GM10266 (cell line): ENCODE measurements at regions not wholly inside any gene's neighbourhood (a gene's known extent, or its start where the extent isn't known, plus 50 kb on each side); places are given as distances from the start of the nearest gene placed in this dataset.

Experiments
- DNase-seq: peaks from one replicate; pipeline ENCODE4 v3.0.0; 2012; ENCODE audit errors: extremely low spot score
- CTCF ChIP-seq: IDR thresholded peaks from 2 replicates; pipeline ENCODE4 v1.5.1; 2012; ENCODE audit warnings: mild to moderate bottlenecking, low read depth; ENCODE audit not compliant: control insufficient read depth, insufficient read depth; ENCODE audit errors: missing control alignments

- TF ChIP-seq CTCF: no peak
- DNase-seq: no peak
Observed at GRCh38 chr1:177754603-177755002, 215.3 kb downstream of the SEC16B start.

DNA sequence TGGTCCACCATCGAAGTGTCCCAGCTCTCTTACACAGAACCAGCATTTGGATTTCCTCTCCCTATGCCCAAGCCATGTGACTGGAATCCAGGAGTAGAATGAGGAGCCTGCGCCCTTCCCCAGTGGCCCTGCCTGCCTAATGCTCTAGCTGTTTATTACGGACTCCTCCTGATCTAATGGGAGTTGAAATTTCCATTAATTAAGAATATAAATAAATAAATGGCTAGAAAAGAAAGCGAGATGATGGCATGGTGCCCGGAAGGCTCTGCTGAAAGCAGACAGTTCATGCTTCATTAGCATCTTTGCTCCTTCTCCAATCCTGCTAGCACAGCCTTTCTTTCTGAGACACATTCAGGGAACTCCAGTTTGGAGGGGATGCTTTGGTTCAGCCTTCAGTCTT is 216.2 kb downstream of the SEC16B start:
- no peak for TF ChIP-seq CTCF
- DNase-seq: no peak

DNA sequence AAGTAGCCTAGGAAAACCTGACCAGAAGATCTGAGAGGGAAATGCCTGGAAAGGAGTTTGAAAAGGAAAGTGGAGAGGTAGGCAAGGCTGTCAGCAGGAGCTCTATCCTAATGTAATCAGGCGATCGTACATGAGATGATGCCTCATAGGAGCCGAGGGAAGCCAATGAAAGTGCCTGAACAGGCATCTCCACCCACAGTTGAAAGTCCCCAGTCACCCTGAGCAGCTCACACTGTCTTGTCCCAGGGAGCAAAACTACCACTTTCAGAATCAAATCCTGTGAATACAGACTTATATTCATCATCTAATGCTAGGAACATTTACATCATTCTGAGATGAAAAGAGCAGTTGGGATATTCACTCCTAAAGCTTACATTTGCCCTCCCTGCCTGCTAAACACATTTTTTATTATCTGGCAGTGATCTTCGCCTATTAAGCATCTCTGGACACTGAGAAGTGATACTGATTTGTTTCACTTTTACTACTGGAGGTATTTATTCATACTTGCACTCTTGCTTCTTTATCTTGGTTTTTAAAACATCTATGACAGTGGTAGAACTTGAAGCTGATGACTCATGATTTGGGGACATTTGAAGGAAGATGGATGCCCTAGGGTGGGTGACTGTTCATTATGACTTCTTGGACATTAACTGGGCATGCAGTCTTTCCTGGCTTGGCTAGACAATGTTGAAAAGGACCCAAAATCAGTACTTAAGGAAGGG is 221.6 kb downstream of the SEC16B start:
- TF ChIP-seq CTCF: no peak
- no peak for DNase-seq

GRCh38 chr1:177746155-177746554 is 223.7 kb downstream of the SEC16B start:
- DNase-seq: no peak
- no peak for TF ChIP-seq CTCF

DNA sequence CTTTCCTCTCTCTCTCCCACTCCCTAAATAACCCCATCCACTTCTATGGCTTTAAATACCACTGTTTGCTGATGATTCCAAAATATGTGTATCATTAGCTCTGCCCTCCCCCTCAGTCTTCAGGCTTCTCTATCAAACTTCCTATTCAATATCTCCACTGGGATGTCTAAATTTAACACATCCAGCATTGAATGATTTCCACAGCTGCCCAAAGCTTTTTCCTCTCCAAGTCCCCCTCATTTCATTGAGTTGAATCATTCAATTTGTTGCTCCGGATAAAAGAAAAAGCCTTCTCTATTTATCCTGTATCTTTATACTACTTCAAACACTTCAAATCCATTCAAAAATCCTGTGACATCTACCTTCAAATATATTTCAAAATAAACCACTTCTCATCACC is 225.0 kb downstream of the SEC16B start:
- TF ChIP-seq CTCF: no peak
- DNase-seq: no peak

GRCh38 chr1:177741476-177741875 is 228.4 kb downstream of the SEC16B start:
- no peak for TF ChIP-seq CTCF

GRCh38 chr1:177739780-177740179 is 230.1 kb downstream of the SEC16B start:
- no peak for DNase-seq
- TF ChIP-seq CTCF: no peak

More at GRCh38 chr1:177741476-177741875, 228.4 kb downstream of the SEC16B start:
- DNase-seq: no peak
